ENCODE measurements at regions not wholly inside any gene's neighbourhood (a gene's known extent, or its start where the extent isn't known, plus 50 kb on each side); places are given as distances from the start of the nearest gene placed in this dataset.
A peak's percentile ranks its signal among the peaks of the same experiment; 100 is the strongest.

DNA sequence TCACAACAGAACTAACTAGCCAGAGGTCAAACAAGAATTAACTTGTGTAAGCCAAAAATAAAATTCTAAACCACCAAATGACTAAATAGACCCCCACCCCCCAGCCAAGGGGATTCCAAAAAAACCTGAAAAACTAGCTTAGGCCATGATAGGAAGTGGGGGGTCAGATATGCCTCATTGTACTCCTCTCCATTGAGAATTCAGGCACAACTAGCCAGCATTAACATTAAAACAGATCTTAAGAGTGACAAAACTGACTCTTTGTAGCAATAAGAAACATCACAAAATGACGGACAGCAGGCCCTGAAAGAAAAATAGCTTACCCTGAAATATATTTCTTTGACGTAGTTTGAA lies 103.0 kb upstream of the ETV3 start:
- DNase-seq, result no peak
- Histone ChIP-seq H3K27me3 (no peaks in the 10 kb centered on the region), H3K4me1 (peaks cover 0 to 16% (median 3%) of the 10 kb centered on the region in 4 donors), H3K4me3 (no peak overlapping the region), H3K9me3 (no peaks in the 10 kb centered on the region), H3K36me3 (no peaks in the 10 kb centered on the region), H3K27ac (peak overlapping the region; percentile 47 to 67 (median 53))
- WGBS, 2 donors, result 79 to 89% methylated on average over 2 of the region's 2 CpGs
- TF ChIP-seq POLR2A (IDR thresholded peaks at IDR 0.05) (no peak), EP300 (IDR thresholded peaks at IDR 0.05) (no peak), POLR2AphosphoS5 (IDR thresholded peaks at IDR 0.05) (no peak)
- TF ChIP-seq, protein P1, sequence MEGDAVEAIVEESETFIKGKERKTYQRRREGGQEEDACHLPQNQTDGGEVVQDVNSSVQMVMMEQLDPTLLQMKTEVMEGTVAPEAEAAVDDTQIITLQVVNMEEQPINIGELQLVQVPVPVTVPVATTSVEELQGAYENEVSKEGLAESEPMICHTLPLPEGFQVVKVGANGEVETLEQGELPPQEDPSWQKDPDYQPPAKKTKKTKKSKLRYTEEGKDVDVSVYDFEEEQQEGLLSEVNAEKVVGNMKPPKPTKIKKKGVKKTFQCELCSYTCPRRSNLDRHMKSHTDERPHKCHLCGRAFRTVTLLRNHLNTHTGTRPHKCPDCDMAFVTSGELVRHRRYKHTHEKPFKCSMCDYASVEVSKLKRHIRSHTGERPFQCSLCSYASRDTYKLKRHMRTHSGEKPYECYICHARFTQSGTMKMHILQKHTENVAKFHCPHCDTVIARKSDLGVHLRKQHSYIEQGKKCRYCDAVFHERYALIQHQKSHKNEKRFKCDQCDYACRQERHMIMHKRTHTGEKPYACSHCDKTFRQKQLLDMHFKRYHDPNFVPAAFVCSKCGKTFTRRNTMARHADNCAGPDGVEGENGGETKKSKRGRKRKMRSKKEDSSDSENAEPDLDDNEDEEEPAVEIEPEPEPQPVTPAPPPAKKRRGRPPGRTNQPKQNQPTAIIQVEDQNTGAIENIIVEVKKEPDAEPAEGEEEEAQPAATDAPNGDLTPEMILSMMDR (IDR thresholded peaks at IDR 0.05), result no peak
- ATAC-seq (ENCODE audit: low FRiP score in 2 of 2), result no peak

DNA sequence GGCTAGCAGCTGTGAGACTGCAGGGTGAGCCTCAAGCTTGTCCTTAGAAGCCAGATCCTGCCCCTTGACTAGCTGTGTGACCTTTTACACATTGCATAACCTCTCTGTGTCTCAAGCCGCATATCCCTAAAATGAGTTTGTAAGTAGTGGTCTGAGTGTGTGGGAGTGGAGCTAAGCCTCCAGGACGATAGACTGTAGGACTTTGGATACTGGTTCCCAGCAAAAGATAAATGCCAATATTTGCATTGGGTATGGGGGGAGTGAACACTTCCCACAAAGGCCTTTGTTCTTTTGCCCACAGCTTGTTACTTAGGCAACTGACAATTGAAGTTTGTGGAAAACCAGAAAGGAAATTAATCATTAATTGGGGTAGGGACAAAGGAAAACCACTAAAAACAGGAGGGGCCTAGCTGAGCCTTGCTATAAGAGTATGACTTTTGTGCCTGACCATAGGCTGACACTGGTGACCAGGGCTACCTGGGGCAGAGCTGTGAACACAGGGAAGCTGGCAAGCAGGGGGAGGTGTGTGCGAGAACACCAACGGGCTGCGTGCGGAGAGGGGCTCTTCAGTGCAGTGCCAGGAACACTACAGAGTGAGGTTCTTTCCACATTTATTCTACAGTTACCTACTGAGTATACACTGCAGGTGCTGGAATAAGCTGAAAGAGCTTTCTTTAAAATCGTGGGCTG lies 102.4 kb upstream of the ETV3 start:
- Histone ChIP-seq H3K4me1 (peaks cover 0 to 16% (median 3%) of the 10 kb centered on the region in 4 donors), H3K27me3 (no peaks in the 10 kb centered on the region), H3K9me3 (no peaks in the 10 kb centered on the region), H3K27ac (peak overlapping the region; percentile 49 to 67 (median 54)), H3K36me3 (no peaks in the 10 kb centered on the region), H3K4me3 (no peak overlapping the region)
- peak; percentile 75 to 97 for ATAC-seq (ENCODE audit: low FRiP score in 2 of 2)
- peak; percentile 25 to 94 for DNase-seq
- TF ChIP-seq POLR2A (IDR thresholded peaks at IDR 0.05) (peak in 1 of 4 donors; percentile 49), POLR2AphosphoS5 (IDR thresholded peaks at IDR 0.05) (no peak), EP300 (IDR thresholded peaks at IDR 0.05) (peak in 3 of 4 donors; percentile 36 to 64 (median 46))
- TF ChIP-seq, protein P1 (IDR thresholded peaks at IDR 0.05), result no peak
- 51 to 70% methylated on average over 7 of the region's 7 CpGs for WGBS, 2 donors

DNA sequence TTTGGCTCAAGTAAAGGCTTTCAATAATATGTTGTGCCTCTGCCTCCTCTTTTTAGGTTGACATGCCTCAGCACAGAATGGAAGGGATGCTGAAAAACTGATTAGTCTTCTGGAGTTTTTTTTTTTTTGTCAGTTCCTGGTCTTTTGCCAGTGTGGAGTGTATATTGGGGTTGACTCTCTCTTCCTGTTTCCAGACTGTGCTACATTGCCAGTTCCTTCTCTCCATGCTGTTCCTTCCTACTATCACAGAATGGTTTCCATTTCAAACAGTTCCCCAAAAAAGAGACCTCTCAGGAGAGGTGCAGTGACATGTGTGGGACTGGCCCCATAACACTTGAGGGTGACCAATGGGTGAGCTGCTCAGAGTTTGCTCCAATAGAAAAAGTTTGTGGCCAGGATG lies 101.7 kb upstream of the ETV3 start:
- DNase-seq (no peak), ATAC-seq (ENCODE audit: low FRiP score in 2 of 2) (peak; percentile 16 to 28)
- H3K4me1 ChIP-seq, result peaks cover 0 to 16% (median 3%) of the 10 kb centered on the region in 4 donors
- no peaks in the 10 kb centered on the region for H3K36me3 ChIP-seq
- TF ChIP-seq, protein P1 (IDR thresholded peaks at IDR 0.05), result no peak
- TF ChIP-seq POLR2AphosphoS5 (IDR thresholded peaks at IDR 0.05) (no peak), EP300 (IDR thresholded peaks at IDR 0.05) (no peak), POLR2A (IDR thresholded peaks at IDR 0.05) (no peak)
- H3K27ac ChIP-seq, result peak overlapping the region in 2 of 4 donors; percentile 14 to 50
- no peaks in the 10 kb centered on the region for H3K27me3 ChIP-seq
- no peak overlapping the region for H3K4me3 ChIP-seq
- H3K9me3 ChIP-seq, result no peaks in the 10 kb centered on the region

DNA sequence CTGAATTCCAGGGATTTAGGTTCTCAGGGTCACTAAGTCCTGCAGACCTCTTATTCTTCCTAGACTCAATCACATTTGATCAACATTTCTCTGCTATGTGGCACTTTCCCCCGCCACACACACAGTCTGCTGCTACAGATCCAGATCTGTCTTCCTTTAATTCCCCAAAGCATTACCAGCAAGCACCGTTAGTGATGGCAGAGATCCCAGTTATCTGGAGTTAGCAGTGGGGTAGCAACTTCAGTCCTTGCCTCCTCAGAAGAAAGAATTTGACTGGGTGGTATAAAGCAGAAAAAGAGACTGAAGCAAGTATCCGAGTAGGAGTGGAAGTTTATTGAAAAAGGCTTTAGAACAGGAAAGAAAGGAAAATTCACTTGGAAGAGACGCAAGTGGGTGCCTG lies 100.4 kb upstream of the ETV3 start:
- DNase-seq (no peak), ATAC-seq (ENCODE audit: low FRiP score in 2 of 2) (no peak)
- 66 to 72% methylated on average over 4 of the region's 4 CpGs for whole genome bisulfite sequencing, 2 donors
- Histone ChIP-seq H3K4me1 (peaks cover 0 to 16% (median 3%) of the 10 kb centered on the region in 4 donors), H3K27me3 (no peaks in the 10 kb centered on the region), H3K27ac (no peak overlapping the region), H3K4me3 (no peak overlapping the region), H3K9me3 (no peaks in the 10 kb centered on the region), H3K36me3 (no peaks in the 10 kb centered on the region)
- TF ChIP-seq POLR2A (IDR thresholded peaks at IDR 0.05) (no peak), POLR2AphosphoS5 (IDR thresholded peaks at IDR 0.05) (no peak), EP300 (IDR thresholded peaks at IDR 0.05) (no peak)
- TF ChIP-seq, protein P1 (IDR thresholded peaks at IDR 0.05), result no peak

DNA sequence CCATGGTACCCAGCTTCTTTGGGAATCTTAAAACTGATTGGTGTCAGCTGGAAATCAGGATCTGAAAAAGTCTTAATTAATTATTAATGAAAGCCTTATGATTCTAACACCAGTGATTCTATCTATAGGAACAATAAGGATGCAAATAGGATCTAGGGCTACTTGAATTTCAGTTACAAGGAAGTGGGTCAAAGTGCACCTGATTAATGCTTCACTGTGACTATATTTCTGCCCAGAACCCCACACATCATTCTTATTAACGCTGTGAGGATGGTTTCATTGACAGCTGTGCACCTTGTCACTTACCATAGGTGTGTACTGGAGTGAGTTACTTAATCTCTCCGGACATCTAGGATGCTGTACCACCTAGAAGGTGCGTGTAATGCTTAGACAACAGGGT lies 99.8 kb upstream of the ETV3 start:
- H3K4me1 ChIP-seq, result peaks cover 0 to 16% (median 3%) of the 10 kb centered on the region in 4 donors
- DNase-seq (no peak), ATAC-seq (ENCODE audit: low FRiP score in 2 of 2) (no peak)
- no peak overlapping the region for H3K4me3 ChIP-seq
- H3K36me3 ChIP-seq, result no peaks in the 10 kb centered on the region
- no peak for TF ChIP-seq EP300 (IDR thresholded peaks at IDR 0.05)
- no peaks in the 10 kb centered on the region for H3K27me3 ChIP-seq
- H3K9me3 ChIP-seq, result no peaks in the 10 kb centered on the region
- no peak overlapping the region for H3K27ac ChIP-seq
- WGBS, 2 donors, result 71 to 80% methylated on average over 3 of the region's 3 CpGs

Measured in upper lobe of left lung (tissue), 6 donors.